K562 (cell line): ENCODE measurements at regions not wholly inside any gene's neighbourhood (a gene's known extent, or its start where the extent isn't known, plus 50 kb on each side); places are given as distances from the start of the nearest gene placed in this dataset.

Experiments used
- ATAC-seq: fragments of 200-7000 bp; cut with Tn5 transposase; 3 replicates; pipeline ENCODE4 v1.9.1; 2020; ENCODE audit warnings: moderate library complexity
- BruUV-seq: library from RNA; stranded (reverse); fragments of 400-500 nt; replicated peaks from 2 replicates; lab custom pipeline; 2021; lab: Mats Ljungman, UMichigan
- CTCF ChIA-PET: fragments of 300-600 bp; formaldehyde crosslinking; extraction: SDS; loops from one replicate; lab custom pipeline; 2021; ENCODE audit warnings: low intra/inter-chr PET ratio; lab: Yijun Ruan, JAX
- POLR2A ChIA-PET: fragments of 300-600, 350-650 bp; sonication (Branson Sonifier 250); formaldehyde crosslinking; extraction: SDS; loops from one replicate; lab custom pipeline; 2021; ENCODE audit warnings: antibody characterized with exemption, inconsistent platforms; lab: Yijun Ruan, JAX
- DNase-seq, 4 experiments: peaks; one replicate each; pipeline versions ENCODE4 v3.0.0 to v3.0.0-alpha.2; 2011 to 2018; ENCODE audit warnings: low spot score in 3 of 4, mixed read lengths in 3 of 4; ENCODE audit errors: extremely low read depth in 1 of 4
- FAIRE-seq: peaks from 2 replicates; lab custom pipeline; 2011; peaks lifted over from hg19 to GRCh38; lab: Jason Lieb, UNC
- H2AFZ ChIP-seq: 2 replicates; pipeline ENCODE4 v1.6.0; 2011; ENCODE audit warnings: low read depth, low read length, control low read depth, inconsistent platforms
- H3K27ac ChIP-seq: fragments of 200-600 bp; 3 replicates; pipeline ENCODE4 v1.8.0; 2011; ENCODE audit warnings: low read depth, mild to moderate bottlenecking, control low read depth, inconsistent platforms, low read length, moderate library complexity, mixed read lengths; ENCODE audit errors: extremely low read depth
- H3K27me3 ChIP-seq, 2 experiments: fragments of 300-600 bp in 1 of 2; 2 replicates in 1 of 2; 3 replicates in 1 of 2; pipeline versions ENCODE4 v1.6.0 to v1.8.0; 2011; ENCODE audit warnings: inconsistent platforms in 2 of 2, low read length in 2 of 2, mild to moderate bottlenecking in 1 of 2, mixed read lengths in 1 of 2, moderate library complexity in 1 of 2; ENCODE audit not compliant: control insufficient read depth in 2 of 2, insufficient read depth in 2 of 2
- H3K36me3 ChIP-seq: fragments of 300-600 bp; 3 replicates; pipeline ENCODE4 v1.8.0; 2011; ENCODE audit warnings: mild to moderate bottlenecking, low read length, inconsistent platforms; ENCODE audit not compliant: control insufficient read depth, insufficient read depth
- H3K4me1 ChIP-seq, 2 experiments: fragments of 200-600 bp in 1 of 2; replicated peaks in 1 of 2; 2 replicates in 1 of 2; 3 replicates in 1 of 2; pipeline versions ENCODE4 v1.5.1 to v1.8.0; 2011; ENCODE audit warnings: inconsistent platforms in 2 of 2, low read length in 2 of 2, mild to moderate bottlenecking in 1 of 2, mixed read lengths in 1 of 2, moderate library complexity in 1 of 2; ENCODE audit not compliant: control insufficient read depth in 2 of 2, insufficient read depth in 2 of 2
- H3K4me2 ChIP-seq: 2 replicates; pipeline ENCODE4 v1.6.1; 2011; ENCODE audit warnings: low read length, control low read depth, inconsistent platforms, mixed read lengths; ENCODE audit not compliant: insufficient read depth
- H3K4me3 ChIP-seq: fragments of 200-600 bp; sonication (generic), shearing (Covaris generic); 2 replicates; pipeline ENCODE4 v1.5.1; 2016; ENCODE audit warnings: control low read depth, inconsistent platforms
- H3K79me2 ChIP-seq: fragments of 200-600 bp; 3 replicates; pipeline ENCODE4 v1.8.0; 2011; ENCODE audit warnings: low read length, inconsistent platforms; ENCODE audit not compliant: control insufficient read depth, insufficient read depth
- H3K9ac ChIP-seq, 2 experiments: 2 replicates each; pipeline versions ENCODE4 v1.6.0 to v1.6.1; 2011; ENCODE audit warnings: low read depth in 2 of 2, low read length in 2 of 2, control low read depth in 1 of 2, inconsistent platforms in 1 of 2, mild to moderate bottlenecking in 1 of 2, mixed read lengths in 1 of 2; ENCODE audit not compliant: insufficient read depth in 1 of 2
- H3K9me1 ChIP-seq: one replicate; pipeline ENCODE4 v1.6.0; 2011; ENCODE audit warnings: inconsistent platforms, mild to moderate bottlenecking, low read length, moderate library complexity; ENCODE audit not compliant: control insufficient read depth, insufficient read depth
- H3K9me3 ChIP-seq: replicated peaks from 2 replicates; pipeline ENCODE4 v1.5.1; 2011; ENCODE audit warnings: low read depth, low read length, inconsistent platforms; ENCODE audit not compliant: control insufficient read depth, insufficient read depth
- H4K20me1 ChIP-seq: replicated peaks from 2 replicates; pipeline ENCODE4 v1.6.1; 2011; ENCODE audit warnings: low read length, inconsistent platforms, mixed read lengths; ENCODE audit not compliant: control insufficient read depth, insufficient read depth
- EHMT2 ChIP-seq: fragments of 450-650 bp; IDR thresholded peaks from 2 replicates; pipeline ENCODE4 v1.6.1; 2018; ENCODE audit warnings: antibody characterized with exemption
- ETS2 ChIP-seq: IDR thresholded peaks from 2 replicates; pipeline ENCODE4 v1.6.1; 2016; ENCODE audit warnings: borderline replicate concordance, missing genetic modification characterization, mild to moderate bottlenecking, moderate library complexity, missing compliant biosample characterization; ENCODE audit not compliant: poor library complexity, severe bottlenecking
- GTF2F1 ChIP-seq: IDR thresholded peaks from 2 replicates; pipeline ENCODE4 v1.6.1; 2011; ENCODE audit warnings: low read depth, low read length, improper control_type of control experiment
- MBD2 ChIP-seq: sonication (generic); IDR thresholded peaks from 2 replicates; pipeline ENCODE4 v1.6.1; 2016; ENCODE audit warnings: low read depth, borderline replicate concordance
- MITF ChIP-seq: IDR thresholded peaks from 2 replicates; pipeline ENCODE4 v1.6.1; 2014; ENCODE audit warnings: antibody characterized with exemption
- NCOA1 ChIP-seq: fragments of 450-650 bp; IDR thresholded peaks from 2 replicates; pipeline ENCODE4 v1.6.1; 2016; ENCODE audit warnings: low read depth
- NRF1 ChIP-seq, 2 experiments: fragments of 450-650 bp; IDR thresholded peaks in 1 of 2; conservative IDR thresholded peaks in 1 of 2; 2 replicates each; pipeline ENCODE4 v1.6.1; 2014; ENCODE audit warnings: mild to moderate bottlenecking in 2 of 2
- RAD21 ChIP-seq, 2 experiments: fragments of 250-450 bp in 1 of 2; fragments of 450-650 bp in 1 of 2; sonication (Bioruptor Pico) in 1 of 2; formaldehyde crosslinking in 1 of 2; IDR thresholded peaks in 1 of 2; conservative IDR thresholded peaks in 1 of 2; 2 replicates each; pipeline versions ENCODE4 v1.4.0 to v1.8.0; 2020 to 2022; ENCODE audit warnings: mild to moderate bottlenecking in 2 of 2, moderate library complexity in 1 of 2
- RBBP5 ChIP-seq: fragments of 200-600 bp; sonication (generic); IDR thresholded peaks from 2 replicates; pipeline ENCODE4 v1.6.1; 2012; ENCODE audit warnings: borderline replicate concordance, mild to moderate bottlenecking, low read length, control low read depth, inconsistent platforms; ENCODE audit not compliant: insufficient read depth, poor library complexity, severe bottlenecking
- SNAPC5 ChIP-seq: fragments of 250-450 bp; sonication (Bioruptor Pico); IDR thresholded peaks from 2 replicates; pipeline ENCODE4 v1.8.0; 2021; ENCODE audit warnings: moderate library complexity, mild to moderate bottlenecking, inconsistent platforms
- SOX6 ChIP-seq: fragments of 450-650 bp; IDR thresholded peaks from 2 replicates; pipeline ENCODE4 v1.6.1; 2014; ENCODE audit warnings: mild to moderate bottlenecking
- TRIM25 ChIP-seq: fragments of 450-650 bp; IDR thresholded peaks from 2 replicates; pipeline ENCODE4 v1.7.0; 2016; ENCODE audit warnings: borderline replicate concordance
- XRCC3 ChIP-seq: fragments of 450-650 bp; IDR thresholded peaks from 2 replicates; pipeline ENCODE4 v1.6.1; 2017; ENCODE audit warnings: mild to moderate bottlenecking, moderate library complexity
- ZHX1 ChIP-seq: fragments of 150-350 bp; conservative IDR thresholded peaks from 2 replicates; pipeline ENCODE4 v1.6.1; 2014; ENCODE audit warnings: low read length
- ZNF146 ChIP-seq: IDR thresholded peaks from one replicate; pipeline ENCODE4 v1.6.1; 2018; ENCODE audit warnings: missing compliant biosample characterization; ENCODE audit not compliant: unreplicated experiment
- WGBS: fragments of 100-300 bp; shearing (Covaris generic); methylation state at CpG from one replicate; pipeline ENCODE4 v1.1.6; 2016; ENCODE audit warnings: low coverage, mixed read lengths; ENCODE audit not compliant: insufficient coverage; ENCODE audit errors: missing lambda C conversion rate; 5-methylcytosine and 5-hydroxymethylcytosine counted together
- in situ Hi-C: fragments of 300-500 bp; cut with MboI; formaldehyde crosslinking; loops from 4 replicates; pipeline ENCODE4 v1.15.0; 2018; ENCODE audit warnings: inconsistent platforms, mixed read lengths
- intact Hi-C: fragments of 100-400 bp; cut with micrococcal nuclease; formaldehyde crosslinking; loops from 2 replicates; pipeline ENCODE4 v1.14.2; 2022

- no peak for FAIRE-seq
Measured at GRCh38 chr1:60569189-60569588, 495.6 kb upstream of the C1orf87 start.

More at GRCh38 chr1:60569189-60569588, 495.6 kb upstream of the C1orf87 start:
- H3K4me2 ChIP-seq = no peak overlapping the region
- ATAC-seq (no peak), DNase-seq (no peak)
- H3K4me1 ChIP-seq = no peaks in the 10 kb centered on the region; a peak in 1 of 5 replicates
- in situ Hi-C loops (no loop called here), intact Hi-C loops (no loop called here)
- 0% methylated on average over 2 of the region's 2 CpGs for WGBS
- no peaks in the 10 kb centered on the region for H3K36me3 ChIP-seq
- no peaks in the 10 kb centered on the region for H3K9me3 ChIP-seq
- BruUV-seq = no TSS peak
- no peaks in the 10 kb centered on the region for H3K27me3 ChIP-seq
- H2AFZ ChIP-seq = no peak overlapping the region
- ChIA-PET POLR2A (no interaction called here), CTCF (no interaction called here)
- H3K9ac ChIP-seq = no peak overlapping the region
- no peak for TF ChIP-seq ZHX1
- TF ChIP-seq TRIM25 = no peak
- no peak for TF ChIP-seq RAD21 (CRISPR knock-in tag; conservative IDR thresholded peaks at IDR 0.05 in 1 of 2, IDR thresholded peaks at IDR 0.05 in 1 of 2)
- no peak for TF ChIP-seq NCOA1
- no peak for TF ChIP-seq RBBP5
- TF ChIP-seq ZNF146 (CRISPR knock-in tag) = no peak
- no peak for TF ChIP-seq ETS2 (tag)
- no peak for TF ChIP-seq XRCC3
- TF ChIP-seq EHMT2 = no peak
- no peak for TF ChIP-seq NRF1 (conservative IDR thresholded peaks at IDR 0.05 in 1 of 2, IDR thresholded peaks at IDR 0.05 in 1 of 2)
- TF ChIP-seq GTF2F1 = no peak
- TF ChIP-seq MITF = no peak
- TF ChIP-seq SNAPC5 (CRISPR knock-in tag) = no peak
- TF ChIP-seq MBD2 = no peak
- no peak for TF ChIP-seq SOX6
- no peaks in the 10 kb centered on the region for H3K9me1 ChIP-seq
- H3K79me2 ChIP-seq = no peaks in the 10 kb centered on the region
- no peak overlapping the region for H3K4me3 ChIP-seq
- no peaks in the 10 kb centered on the region for H4K20me1 ChIP-seq
- no peak overlapping the region for H3K27ac ChIP-seq
